GM19468 (cell line): ENCODE measurements at regions not wholly inside any gene's neighbourhood (a gene's known extent, or its start where the extent isn't known, plus 50 kb on each side); places are given as distances from the start of the nearest gene placed in this dataset.

Experiments used
- ATAC-seq: cut with Tn5 transposase; IDR thresholded peaks from one replicate; pipeline ENCODE4 v1.9.1; 2021; ENCODE audit warnings: mild to moderate bottlenecking, moderate library complexity, moderate number of reproducible peaks; ENCODE audit not compliant: unreplicated experiment; ENCODE audit errors: extremely low read depth

DNA sequence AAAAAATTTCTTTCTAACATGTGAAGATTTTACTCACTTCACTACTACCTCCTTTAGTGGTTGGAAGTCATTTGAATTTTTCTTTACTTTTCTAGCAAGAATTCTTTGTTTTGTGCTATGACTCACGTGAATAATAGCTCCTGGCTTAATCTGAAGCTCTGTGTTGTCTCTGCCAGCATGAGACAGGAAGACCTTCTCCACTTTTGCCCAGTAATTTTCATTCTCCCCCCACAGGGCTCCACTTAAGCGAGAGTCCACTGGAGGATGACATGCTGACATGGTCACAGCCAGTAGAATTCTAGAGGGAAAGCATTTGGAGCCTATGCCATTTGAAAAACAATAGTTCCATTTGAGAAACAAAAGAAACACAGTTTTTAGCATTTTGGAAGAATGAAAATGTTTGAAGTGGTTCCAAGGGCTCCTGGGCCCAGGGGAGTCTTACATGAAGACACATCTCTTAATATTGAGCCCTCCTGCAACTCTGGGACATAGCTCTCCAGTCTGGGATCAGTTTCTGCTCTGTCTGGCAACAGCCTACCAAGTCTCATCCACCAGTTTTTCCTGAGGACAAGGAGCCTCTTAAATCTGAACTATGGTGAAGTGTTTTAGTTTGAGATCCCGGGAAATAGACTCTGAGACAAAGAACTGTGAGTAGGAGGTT is 231.4 kb downstream of the PAX1 start:
- no peak for ATAC-seq

DNA sequence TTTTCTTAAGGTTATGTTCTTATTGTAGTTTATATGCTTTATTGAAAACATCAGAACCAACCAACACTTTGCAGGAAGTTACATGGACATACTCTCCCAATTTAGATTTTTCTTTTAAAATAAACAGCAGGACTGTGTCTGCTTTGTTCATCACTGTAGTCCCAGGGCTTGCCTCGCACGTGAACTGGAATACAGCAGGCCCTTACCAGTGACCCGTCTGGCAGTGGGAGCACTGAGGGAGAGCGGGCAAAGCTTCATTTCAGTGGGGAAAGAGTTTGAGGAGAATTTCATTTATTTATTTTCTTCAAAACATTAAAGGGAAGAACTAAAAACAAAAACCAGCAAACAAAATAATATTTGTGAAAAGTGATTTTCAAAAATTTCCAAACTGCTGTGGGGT is 230.8 kb downstream of the PAX1 start:
- ATAC-seq = no peak

DNA sequence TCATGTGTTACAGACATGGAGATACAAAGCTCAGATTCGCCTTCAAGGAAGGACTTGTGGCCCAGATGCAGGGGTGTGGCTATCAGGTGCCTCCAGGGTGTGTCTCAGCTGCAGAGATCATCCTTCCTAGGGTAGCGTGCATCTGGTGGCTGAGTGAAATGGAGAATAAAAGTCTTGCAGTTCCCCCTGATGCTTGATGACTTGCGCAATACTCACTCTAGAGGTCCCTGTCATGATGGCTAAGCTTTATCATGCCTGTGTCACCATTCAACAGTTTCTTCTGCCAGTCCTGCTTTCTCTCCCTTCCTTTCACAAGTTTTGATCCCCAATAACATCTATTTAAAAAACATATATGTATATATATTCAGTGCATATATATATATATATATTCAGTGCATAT is 228.1 kb downstream of the PAX1 start:
- no peak for ATAC-seq

DNA sequence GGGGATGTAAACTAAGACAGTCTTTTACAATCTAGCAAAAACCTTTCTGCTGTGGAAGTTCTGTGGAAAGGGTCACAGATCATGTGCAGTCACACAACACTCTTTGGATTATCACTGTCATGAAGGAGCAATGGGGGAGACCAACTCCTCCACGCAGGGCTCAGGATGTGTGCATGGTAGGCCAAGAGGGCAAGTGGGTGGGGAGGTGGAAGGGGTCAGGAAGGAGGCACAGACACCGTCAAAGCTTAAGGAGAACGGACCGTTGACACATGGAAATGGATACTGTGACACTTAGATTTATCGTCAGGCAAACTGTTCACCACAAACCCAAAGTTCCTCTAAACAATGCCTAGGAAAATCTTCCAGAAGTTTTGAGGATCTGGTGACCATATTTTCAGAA is 215.8 kb downstream of the PAX1 start:
- ATAC-seq = no peak

DNA sequence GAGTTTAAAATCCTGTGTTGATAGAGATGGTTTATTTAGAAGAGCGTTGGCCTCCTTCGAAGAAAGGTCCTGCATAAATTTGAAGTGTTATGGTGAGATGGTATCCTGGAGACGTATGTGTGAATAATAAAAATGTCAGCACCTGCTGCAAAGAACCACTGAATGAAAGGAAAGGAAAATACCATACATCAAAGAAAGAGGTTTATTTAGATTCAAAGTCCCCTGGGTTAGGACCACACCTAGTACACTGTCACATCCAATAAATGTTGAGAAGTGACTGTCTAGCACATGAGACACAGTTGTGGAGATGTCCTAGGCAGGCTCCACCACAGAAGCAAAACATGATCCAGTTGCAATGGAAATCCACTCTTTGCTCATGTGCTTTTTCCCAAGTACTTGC is 214.7 kb downstream of the PAX1 start:
- no peak for ATAC-seq

DNA sequence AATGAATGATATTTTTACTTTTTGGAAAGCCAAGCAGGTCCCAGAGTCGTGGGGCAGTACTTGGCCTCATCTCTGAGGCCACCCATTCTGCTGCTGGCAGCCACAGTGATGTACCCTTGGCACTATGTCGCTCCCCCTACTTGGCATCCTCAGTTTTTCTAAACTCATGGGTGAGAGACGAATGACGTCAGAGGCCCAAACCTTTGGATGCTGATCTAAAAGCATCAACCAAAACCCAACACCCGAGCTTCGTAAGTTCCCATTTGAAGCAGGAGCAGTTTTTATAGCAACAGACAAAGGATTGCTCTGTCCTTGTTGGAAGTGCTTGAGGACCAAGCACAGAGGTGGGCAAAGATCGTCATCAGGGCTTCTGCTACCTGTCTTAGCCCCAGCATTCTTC is 212.9 kb downstream of the PAX1 start:
- ATAC-seq = no peak

DNA sequence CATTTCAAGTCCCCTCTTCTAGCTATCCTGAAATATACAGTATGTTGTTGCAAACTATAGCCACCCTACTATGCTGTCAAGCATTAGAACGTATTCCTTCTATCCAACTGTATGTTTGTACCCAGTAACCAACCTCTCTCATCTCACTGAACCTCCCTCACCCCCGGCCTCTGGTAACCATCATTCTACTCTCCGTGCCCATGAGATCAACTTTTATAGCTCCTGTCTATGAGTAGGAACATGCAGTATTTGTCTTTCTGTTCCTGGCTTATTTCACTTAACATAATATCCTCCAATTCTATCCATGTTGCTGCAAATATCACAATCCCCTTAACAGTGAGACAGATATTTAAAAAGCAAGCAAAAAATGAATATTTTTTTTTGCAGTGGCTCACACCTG is 196.9 kb downstream of the PAX1 start:
- no peak for ATAC-seq

DNA sequence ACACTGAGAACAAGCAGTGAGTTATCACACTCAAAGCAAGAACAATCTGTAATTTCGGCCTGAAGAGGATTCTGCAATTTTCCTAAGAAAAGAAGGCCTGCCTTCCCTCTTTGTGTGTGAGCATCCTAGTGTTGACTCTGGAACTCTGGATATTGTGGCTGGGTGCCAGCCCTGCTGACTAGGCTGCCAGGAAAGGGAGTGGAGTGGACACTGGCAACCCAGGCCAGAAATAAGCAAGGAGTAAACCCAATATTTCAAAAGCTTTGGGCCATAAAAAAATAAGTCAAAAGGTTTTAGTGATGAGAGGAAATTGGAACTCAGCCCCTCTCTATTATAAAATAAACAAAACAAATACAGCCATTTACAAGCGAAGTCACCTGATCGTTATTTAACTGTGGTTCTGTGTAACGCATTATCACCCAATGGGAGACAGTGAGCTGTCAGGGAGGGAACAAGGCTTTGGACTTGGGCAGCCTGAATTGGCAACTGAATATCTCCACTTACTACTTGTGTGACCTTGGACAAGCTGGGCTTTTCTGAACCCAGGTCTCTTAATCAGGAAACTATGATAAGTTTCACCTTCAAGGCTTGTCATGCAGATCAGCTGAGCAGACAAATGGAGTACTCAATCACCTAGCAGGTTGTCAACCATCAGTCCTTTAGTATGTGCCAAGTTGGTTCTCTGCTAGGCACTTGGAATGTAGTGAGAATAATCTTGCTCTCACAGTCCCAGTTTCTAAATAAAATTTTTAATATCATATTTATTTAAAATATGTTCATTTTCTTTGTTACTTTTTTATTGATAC is 196.2 kb downstream of the PAX1 start:
- no peak for ATAC-seq

DNA sequence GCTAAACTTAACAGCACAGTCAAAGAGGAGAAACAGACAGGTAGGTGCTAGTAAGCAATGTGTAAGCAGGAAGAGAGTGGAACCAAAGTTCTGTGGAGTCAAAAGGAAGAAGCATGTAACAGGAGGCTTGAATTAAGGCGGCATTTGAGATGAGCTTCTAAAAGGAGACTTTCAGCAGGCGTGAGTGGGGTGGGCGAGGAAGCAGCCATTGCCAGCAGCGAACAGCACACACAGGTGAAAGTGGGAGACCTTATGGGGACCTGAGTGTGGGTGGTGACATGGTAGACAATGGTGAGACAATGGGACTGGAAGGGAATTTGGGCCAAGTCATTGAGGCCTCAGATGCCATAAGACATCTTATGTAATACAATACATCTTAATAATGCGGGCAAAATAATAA is 195.0 kb downstream of the PAX1 start:
- no peak for ATAC-seq

DNA sequence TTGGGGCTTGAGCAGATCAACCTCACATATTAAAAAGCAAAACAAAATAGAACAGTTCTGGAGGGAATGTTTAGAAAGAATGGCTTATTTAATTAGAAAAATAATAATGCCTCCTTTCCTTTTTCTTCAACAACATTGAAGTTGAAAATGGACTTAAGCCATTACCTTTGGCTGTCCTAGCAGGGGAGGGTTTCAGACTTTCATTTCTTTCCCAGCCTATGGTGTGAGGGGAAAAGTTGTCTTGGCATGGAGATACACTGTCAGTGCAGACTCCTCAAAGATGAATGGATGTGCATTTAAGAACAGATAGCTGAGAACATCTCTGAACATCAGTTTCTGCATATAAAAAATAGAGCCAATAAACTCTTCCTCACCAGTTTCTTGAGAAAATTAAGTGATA is 169.5 kb downstream of the PAX1 start:
- no peak for ATAC-seq

DNA sequence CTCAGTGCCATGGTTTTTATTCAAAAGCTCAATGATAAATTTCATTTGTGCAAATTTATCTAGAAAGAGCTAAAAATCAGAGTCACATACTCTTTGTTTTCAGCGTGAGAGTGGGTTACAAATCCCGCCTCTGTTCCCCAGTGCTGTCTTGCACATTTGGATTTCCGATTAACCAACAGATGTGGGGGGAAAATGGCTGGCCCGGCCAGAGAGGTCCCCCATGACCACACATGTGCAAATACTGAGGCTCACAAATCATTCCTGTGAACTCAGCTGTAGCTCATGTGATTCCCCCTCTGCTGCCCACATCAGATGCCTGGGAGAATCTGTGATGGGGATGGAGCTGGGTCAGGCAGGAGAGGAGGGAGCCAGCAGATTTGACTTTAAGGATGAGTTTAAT is 168.7 kb downstream of the PAX1 start:
- no peak for ATAC-seq

DNA sequence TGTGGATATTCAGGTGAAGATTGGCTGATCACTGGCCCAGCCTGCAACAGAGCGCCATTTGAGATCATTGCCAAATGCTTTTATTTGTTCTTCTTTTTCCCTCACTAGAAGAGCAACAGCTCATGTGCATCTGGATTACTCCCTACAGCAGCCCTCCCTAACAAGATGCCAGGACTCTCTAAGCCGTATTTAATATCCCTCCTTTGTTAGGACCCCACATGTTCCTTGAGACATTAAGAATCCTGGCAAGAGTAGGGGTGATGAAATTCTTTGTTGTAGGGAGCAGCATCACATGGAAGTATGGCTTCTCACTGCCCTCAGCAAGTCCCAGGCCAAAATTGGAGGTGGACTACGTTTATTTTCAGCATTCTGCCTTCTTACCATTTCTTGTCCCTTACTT is 167.8 kb downstream of the PAX1 start:
- ATAC-seq = no peak

DNA sequence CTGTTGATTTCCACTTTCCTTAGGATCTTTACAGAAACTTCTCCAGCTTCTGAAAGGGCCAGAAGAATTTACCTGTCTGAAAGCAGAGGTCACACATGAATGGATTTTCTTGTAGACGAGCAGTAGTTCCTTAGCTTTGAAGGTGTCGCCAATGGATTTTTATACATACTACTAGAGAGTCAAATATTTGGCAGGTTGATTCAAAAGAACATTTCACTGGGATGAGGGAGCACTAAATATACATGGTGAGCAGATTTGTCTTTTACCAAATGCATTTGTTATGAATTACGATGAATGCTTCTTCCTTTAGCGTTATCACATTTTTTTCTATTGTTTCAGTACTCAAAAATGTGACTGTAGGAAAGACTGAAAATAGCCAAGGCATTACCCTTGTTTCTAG is 162.3 kb downstream of the PAX1 start:
- ATAC-seq = no peak

DNA sequence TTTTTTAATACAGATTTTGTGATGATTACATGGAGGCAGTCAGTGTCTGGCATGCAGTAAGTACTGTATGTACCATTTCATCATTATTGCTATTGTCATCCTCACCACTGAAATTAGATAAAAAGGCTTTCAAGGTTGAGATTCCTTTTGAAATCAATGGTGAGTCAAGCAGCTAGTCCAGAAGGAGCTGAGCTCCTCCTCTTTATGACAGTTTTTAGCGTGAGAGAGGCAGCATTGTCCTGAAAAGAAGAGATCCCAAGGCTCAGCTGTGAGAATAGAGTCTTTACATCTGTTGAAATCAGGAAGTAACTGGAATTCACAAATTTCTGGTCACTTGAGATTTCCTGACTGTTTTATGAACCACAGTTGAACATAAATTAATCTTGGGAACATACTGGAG is 161.9 kb downstream of the PAX1 start:
- ATAC-seq = no peak

DNA sequence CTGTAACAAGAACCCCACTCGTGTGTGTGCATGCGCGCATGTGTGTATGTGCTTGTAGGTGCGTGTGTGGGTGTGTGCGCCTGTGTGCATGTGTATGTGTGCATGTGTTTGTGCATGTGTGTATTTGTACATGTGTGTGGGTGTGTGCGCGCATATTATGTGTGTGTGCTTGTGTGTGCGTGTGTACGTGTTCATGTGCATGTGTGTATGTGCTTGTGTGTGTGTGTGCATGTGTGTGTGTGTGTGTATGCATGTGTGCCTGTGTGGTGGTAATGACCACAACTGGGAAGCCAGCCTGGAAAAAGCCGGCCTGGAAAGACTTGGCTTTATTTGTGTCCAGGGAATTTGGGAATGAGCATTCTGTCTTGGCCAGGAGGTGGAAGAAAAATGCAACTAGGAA is 157.5 kb downstream of the PAX1 start:
- no peak for ATAC-seq

DNA sequence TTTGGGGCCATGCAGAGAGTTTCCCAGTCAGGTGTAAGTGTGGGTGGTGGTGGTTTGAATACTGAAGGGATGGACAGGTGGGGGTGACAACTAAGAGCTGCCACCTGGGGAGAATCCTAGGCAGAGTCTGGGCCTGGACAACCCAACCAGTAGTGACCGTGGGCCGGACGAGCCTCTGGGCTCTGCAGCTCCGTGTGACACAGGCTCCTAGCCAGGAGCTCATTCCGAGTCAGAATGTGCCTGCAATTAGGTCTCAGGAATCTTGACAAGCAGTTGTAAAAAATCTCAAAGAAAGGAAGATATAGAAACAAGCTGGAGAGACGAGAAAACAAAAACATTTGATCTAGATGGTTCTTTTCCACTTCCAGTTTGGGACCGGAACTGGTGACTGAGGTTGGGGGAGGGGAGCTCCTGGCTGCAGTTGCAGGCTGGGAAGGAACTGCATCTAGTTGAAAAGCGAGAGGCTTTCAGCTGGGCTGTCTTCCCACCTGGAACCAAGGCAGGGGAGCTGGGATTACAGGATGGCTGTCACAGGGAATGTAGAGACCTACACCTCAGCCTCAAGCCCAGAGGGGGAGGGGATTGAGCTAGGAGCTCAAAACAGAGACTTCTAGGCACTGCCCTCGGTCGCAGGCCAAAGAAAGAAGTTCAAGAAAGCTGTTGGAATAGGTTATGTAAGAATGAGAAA is 156.9 kb downstream of the PAX1 start:
- ATAC-seq = no peak

DNA sequence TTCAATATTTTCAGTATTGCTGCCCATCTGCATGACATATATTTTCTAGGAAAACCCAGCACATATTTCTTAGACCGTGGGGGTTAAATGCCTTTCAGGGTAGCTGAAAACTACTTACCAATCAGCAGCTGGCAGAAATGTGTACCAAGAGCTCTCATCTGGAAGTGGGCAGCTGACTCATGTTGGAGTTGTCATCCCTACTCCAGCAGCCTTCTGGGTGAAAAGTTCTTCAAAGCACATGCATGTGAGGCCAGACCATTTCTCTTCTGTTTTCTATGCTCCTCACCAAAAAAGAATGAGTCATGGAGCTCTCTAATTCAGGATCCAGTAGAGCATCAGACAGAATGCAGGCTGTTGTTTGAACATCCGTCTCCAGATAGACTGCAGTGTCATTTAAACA is 135.5 kb downstream of the PAX1 start:
- ATAC-seq = no peak

DNA sequence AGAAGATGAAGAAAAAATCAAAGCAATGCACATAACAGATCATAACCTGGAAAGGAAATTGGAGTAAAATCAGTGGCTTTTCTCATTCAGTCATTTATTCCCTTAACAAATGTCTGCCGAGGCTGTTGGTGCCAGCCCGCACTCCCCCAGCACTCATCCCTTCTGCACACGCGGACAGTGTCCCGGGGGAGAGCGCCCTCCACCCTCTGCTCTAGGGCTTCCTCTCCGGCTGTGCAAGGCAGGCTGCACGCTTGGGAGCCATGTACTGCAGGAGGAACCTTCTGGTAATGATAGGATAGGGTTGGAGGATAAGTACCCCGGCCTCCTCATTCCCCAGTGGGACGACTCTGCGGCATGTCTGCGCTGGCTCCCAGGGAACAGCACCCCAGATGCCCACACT is 134.5 kb downstream of the PAX1 start:
- ATAC-seq = no peak

DNA sequence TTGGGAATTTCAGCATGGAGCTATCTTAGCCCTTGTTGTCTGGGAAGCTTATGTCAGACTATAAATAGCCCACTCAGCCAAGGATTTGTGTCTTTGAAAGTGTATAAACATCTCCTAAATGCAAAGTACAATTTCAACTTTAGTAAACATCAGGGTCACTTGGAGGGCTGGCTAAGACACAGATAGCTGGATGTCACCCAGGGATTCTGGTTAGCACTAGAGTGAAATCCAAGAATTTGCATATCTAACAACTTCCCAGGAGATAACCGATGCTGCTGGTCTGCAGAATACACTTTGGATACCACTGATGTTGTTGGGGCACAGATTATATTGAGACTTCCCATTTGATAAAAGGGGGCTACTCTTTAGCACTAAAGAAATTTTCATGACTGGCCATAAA is 130.9 kb downstream of the PAX1 start:
- ATAC-seq = no peak

DNA sequence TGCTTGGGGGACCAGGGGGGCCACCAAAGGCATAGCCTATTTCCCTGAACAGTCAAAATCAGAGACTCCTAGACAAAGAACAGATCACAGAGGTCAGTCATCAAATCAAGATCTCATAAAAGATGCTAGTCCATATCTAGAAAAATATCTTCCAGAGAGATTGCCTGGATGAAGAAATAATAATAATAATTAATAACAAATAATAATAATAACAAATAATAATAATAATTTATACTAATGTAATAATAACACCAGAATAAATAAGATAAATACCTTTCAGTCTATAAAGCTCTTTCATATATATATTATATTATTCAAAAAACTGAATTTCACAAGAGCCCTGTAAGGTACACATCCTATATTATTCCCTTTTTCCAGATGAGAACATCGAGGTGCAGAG is 129.6 kb downstream of the PAX1 start:
- ATAC-seq = no peak
